Naive thymus-derived CD4-positive, alpha-beta T cell (primary cell): ENCODE measurements at regions not wholly inside any gene's neighbourhood (a gene's known extent, or its start where the extent isn't known, plus 50 kb on each side); places are given as distances from the start of the nearest gene placed in this dataset.

Source experiments
- ATAC-seq: fragments of 150-1000 bp; cut with Tn5 transposase; 2 replicates; pipeline ENCODE4 v1.10.0; 2021; ENCODE audit warnings: mild to moderate bottlenecking, moderate library complexity
- CTCF ChIA-PET: fragments of 350-600 bp; sonication (Branson Sonifier 250); formaldehyde crosslinking; loops from one replicate; lab custom pipeline; 2021; ENCODE audit warnings: antibody characterized with exemption; lab: Charles Lee
- POLR2A ChIA-PET: fragments of 350-600 bp; sonication (Branson Sonifier 250); formaldehyde crosslinking; loops from one replicate; lab custom pipeline; 2021; ENCODE audit warnings: antibody characterized with exemption, inconsistent platforms; lab: Charles Lee
- DNase-seq, 9 donors: peaks; one replicate each; pipeline versions ENCODE4 v3.0.0 to v3.0.0-alpha.2; 2020 to 2022; ENCODE audit warnings: mixed read lengths in 1 of 9
- H3K27ac ChIP-seq: one replicate; pipeline ENCODE4 v1.7.0; 2013; ENCODE audit warnings: mild to moderate bottlenecking, low read depth, low read length, moderate library complexity
- H3K27me3 ChIP-seq, 2 donors: one replicate each; pipeline ENCODE4 v1.7.0; 2013; ENCODE audit warnings: low read length in 2 of 2, mild to moderate bottlenecking in 2 of 2, moderate library complexity in 2 of 2; ENCODE audit not compliant: control insufficient read depth in 2 of 2, insufficient read depth in 2 of 2
- H3K36me3 ChIP-seq, 3 experiments: 1 replicate in 2 of 3; 2 replicates in 1 of 3; pipeline ENCODE4 v1.7.0; 2013; ENCODE audit warnings: low read length in 3 of 3, mild to moderate bottlenecking in 3 of 3, moderate library complexity in 1 of 3; ENCODE audit not compliant: insufficient read depth in 3 of 3, control insufficient read depth in 2 of 3
- H3K4me1 ChIP-seq, 2 donors: one replicate each; pipeline ENCODE4 v1.7.0; 2013; ENCODE audit warnings: low read length in 2 of 2, mild to moderate bottlenecking in 2 of 2, moderate library complexity in 1 of 2; ENCODE audit not compliant: control insufficient read depth in 2 of 2, insufficient read depth in 2 of 2
- H3K4me3 ChIP-seq: 2 replicates; pipeline ENCODE4 v1.7.0; 2013; ENCODE audit warnings: mild to moderate bottlenecking, low read length
- H3K9me3 ChIP-seq, 3 experiments: 1 replicate in 2 of 3; 2 replicates in 1 of 3; pipeline ENCODE4 v1.7.0; 2013; ENCODE audit warnings: low read length in 3 of 3; ENCODE audit not compliant: control insufficient read depth in 2 of 3
- H3K27ac Mint-ChIP-seq, 9 donors: one replicate each; pipeline ENCODE4 v1.8.0; 2020 to 2022; ENCODE audit warnings: mixed read lengths in 9 of 9, mild to moderate bottlenecking in 8 of 9, moderate library complexity in 5 of 9, inconsistent platforms in 2 of 9
- H3K27me3 Mint-ChIP-seq, 5 donors: one replicate each; pipeline ENCODE4 v1.8.0; 2021 to 2022; ENCODE audit warnings: mixed read lengths in 5 of 5, mild to moderate bottlenecking in 1 of 5
- H3K36me3 Mint-ChIP-seq, 5 donors: one replicate each; pipeline ENCODE4 v1.8.0; 2020 to 2022; ENCODE audit warnings: mixed read lengths in 5 of 5, mild to moderate bottlenecking in 3 of 5, inconsistent platforms in 1 of 5
- H3K4me1 Mint-ChIP-seq, 7 donors: one replicate each; pipeline ENCODE4 v1.8.0; 2020 to 2022; ENCODE audit warnings: mixed read lengths in 7 of 7, mild to moderate bottlenecking in 3 of 7, inconsistent platforms in 1 of 7
- H3K4me3 Mint-ChIP-seq, 10 donors: one replicate each; pipeline ENCODE4 v1.8.0; 2020 to 2022; ENCODE audit warnings: mild to moderate bottlenecking in 10 of 10, mixed read lengths in 10 of 10, moderate library complexity in 6 of 10, inconsistent platforms in 2 of 10
- H3K9me3 Mint-ChIP-seq, 11 donors: one replicate each; pipeline ENCODE4 v1.8.0; 2020 to 2022; ENCODE audit warnings: mixed read lengths in 11 of 11, mild to moderate bottlenecking in 4 of 11, inconsistent platforms in 1 of 11, moderate library complexity in 1 of 11
- intact Hi-C, 2 donors: fragments of 100-400 bp; cut with micrococcal nuclease; formaldehyde crosslinking; loops; one replicate each; pipeline ENCODE4 v1.15.1; 2023

GRCh38 chr6:50463931-50464330 lies 249.4 kb upstream of the TFAP2D start:
- Mint-ChIP-seq H3K27ac (no peak overlapping the region), H3K9me3 (peaks cover 0 to 2% (median 0%) of the 10 kb centered on the region in 11 donors), H3K36me3 (no peaks in the 10 kb centered on the region), H3K4me1 (no peaks in the 10 kb centered on the region), H3K4me3 (no peak overlapping the region), H3K27me3 (no peaks in the 10 kb centered on the region)
- Histone ChIP-seq H3K4me1 (no peaks in the 10 kb centered on the region), H3K27ac (no peak overlapping the region), H3K9me3 (no peaks in the 10 kb centered on the region), H3K4me3 (no peak overlapping the region), H3K27me3 (no peaks in the 10 kb centered on the region), H3K36me3 (no peaks in the 10 kb centered on the region)
- no peak for DNase-seq
- ChIA-PET CTCF (no interaction called here), POLR2A (no interaction called here)
- intact Hi-C loops: no loop called here
- no peak for ATAC-seq

- H3K9me3 ChIP-seq: no peaks in the 10 kb centered on the region
- DNase-seq (no peak), ATAC-seq (no peak)
- H3K4me3 ChIP-seq: no peak overlapping the region
- H3K4me1 ChIP-seq: no peaks in the 10 kb centered on the region
- Mint-ChIP-seq H3K36me3 (no peaks in the 10 kb centered on the region), H3K27me3 (no peaks in the 10 kb centered on the region), H3K4me1 (no peaks in the 10 kb centered on the region), H3K27ac (no peak overlapping the region), H3K9me3 (peaks cover 0 to 2% (median 0%) of the 10 kb centered on the region in 11 donors), H3K4me3 (no peak overlapping the region)
- H3K27me3 ChIP-seq: no peaks in the 10 kb centered on the region
- intact Hi-C loops: no loop called here
- no peaks in the 10 kb centered on the region for H3K36me3 ChIP-seq
- POLR2A ChIA-PET: no interaction called here
- H3K27ac ChIP-seq: no peak overlapping the region
- CTCF ChIA-PET: no interaction called here
Observed at GRCh38 chr6:50467931-50468330, 245.4 kb upstream of the TFAP2D start.

GRCh38 chr6:50471041-50471440 lies 242.3 kb upstream of the TFAP2D start:
- Histone ChIP-seq H3K36me3 (no peaks in the 10 kb centered on the region), H3K4me3 (no peak overlapping the region), H3K27me3 (no peaks in the 10 kb centered on the region), H3K4me1 (no peaks in the 10 kb centered on the region), H3K9me3 (no peaks in the 10 kb centered on the region), H3K27ac (no peak overlapping the region)
- Mint-ChIP-seq H3K27ac (no peak overlapping the region), H3K4me1 (no peaks in the 10 kb centered on the region), H3K9me3 (peaks cover 0 to 6% (median 0%) of the 10 kb centered on the region in 11 donors), H3K27me3 (no peaks in the 10 kb centered on the region), H3K36me3 (no peaks in the 10 kb centered on the region), H3K4me3 (no peak overlapping the region)
- ChIA-PET CTCF (no interaction called here), POLR2A (no interaction called here)
- DNase-seq (no peak), ATAC-seq (no peak)
- intact Hi-C loops: no loop called here

- H3K4me1 ChIP-seq: no peaks in the 10 kb centered on the region
- Mint-ChIP-seq H3K36me3 (no peaks in the 10 kb centered on the region), H3K27me3 (no peaks in the 10 kb centered on the region), H3K4me1 (no peaks in the 10 kb centered on the region), H3K27ac (no peak overlapping the region), H3K9me3 (peaks cover 0 to 15% (median 0%) of the 10 kb centered on the region in 11 donors), H3K4me3 (no peak overlapping the region)
- H3K27me3 ChIP-seq: no peaks in the 10 kb centered on the region
- ChIA-PET CTCF (no interaction called here), POLR2A (no interaction called here)
- intact Hi-C loops: no loop called here
- H3K4me3 ChIP-seq: no peak overlapping the region
- H3K9me3 ChIP-seq: no peaks in the 10 kb centered on the region
- ATAC-seq (no peak), DNase-seq (no peak)
- no peak overlapping the region for H3K27ac ChIP-seq
- no peaks in the 10 kb centered on the region for H3K36me3 ChIP-seq
Observed at GRCh38 chr6:50510361-50510760, 203.0 kb upstream of the TFAP2D start.

GRCh38 chr6:50520326-50521266 lies 192.7 kb upstream of the TFAP2D start:
- intact Hi-C loops: no loop called here
- Mint-ChIP-seq H3K4me3 (no peak overlapping the region), H3K9me3 (peaks cover 0 to 3% (median 0%) of the 10 kb centered on the region in 11 donors), H3K36me3 (no peaks in the 10 kb centered on the region), H3K4me1 (no peaks in the 10 kb centered on the region), H3K27me3 (no peaks in the 10 kb centered on the region), H3K27ac (no peak overlapping the region)
- Histone ChIP-seq H3K27ac (no peak overlapping the region), H3K9me3 (no peaks in the 10 kb centered on the region), H3K4me3 (no peak overlapping the region), H3K4me1 (no peaks in the 10 kb centered on the region), H3K27me3 (no peaks in the 10 kb centered on the region), H3K36me3 (no peaks in the 10 kb centered on the region)
- POLR2A ChIA-PET: no interaction called here
- ATAC-seq (no peak), DNase-seq (no peak)
- CTCF ChIA-PET: no interaction called here

- H3K27ac ChIP-seq: no peak overlapping the region
- Mint-ChIP-seq H3K27me3 (no peaks in the 10 kb centered on the region), H3K36me3 (no peaks in the 10 kb centered on the region), H3K9me3 (peaks cover 0 to 8% (median 4%) of the 10 kb centered on the region in 11 donors), H3K4me3 (no peak overlapping the region), H3K27ac (no peak overlapping the region), H3K4me1 (no peaks in the 10 kb centered on the region)
- intact Hi-C loops: no loop called here
- ChIA-PET CTCF (no interaction called here), POLR2A (no interaction called here)
- no peak for ATAC-seq
- no peaks in the 10 kb centered on the region for H3K36me3 ChIP-seq
- no peaks in the 10 kb centered on the region for H3K9me3 ChIP-seq
- no peaks in the 10 kb centered on the region for H3K4me1 ChIP-seq
- no peak for DNase-seq
- H3K4me3 ChIP-seq: no peak overlapping the region
- H3K27me3 ChIP-seq: no peaks in the 10 kb centered on the region
Observed at GRCh38 chr6:50524341-50524740, 189.0 kb upstream of the TFAP2D start.

GRCh38 chr6:50527985-50528384 lies 185.3 kb upstream of the TFAP2D start:
- no peaks in the 10 kb centered on the region for H3K27me3 Mint-ChIP-seq
- ATAC-seq: no peak
- ChIA-PET CTCF (no interaction called here), POLR2A (no interaction called here)
- Histone ChIP-seq H3K4me3 (no peak overlapping the region), H3K27me3 (no peaks in the 10 kb centered on the region), H3K4me1 (no peaks in the 10 kb centered on the region), H3K36me3 (no peaks in the 10 kb centered on the region), H3K9me3 (no peaks in the 10 kb centered on the region), H3K27ac (no peak overlapping the region)
- H3K4me3 Mint-ChIP-seq: no peak overlapping the region
- H3K36me3 Mint-ChIP-seq: no peaks in the 10 kb centered on the region
- DNase-seq: no peak
- intact Hi-C loops: no loop called here
- no peaks in the 10 kb centered on the region for H3K4me1 Mint-ChIP-seq
- no peak overlapping the region for H3K27ac Mint-ChIP-seq
- H3K9me3 Mint-ChIP-seq: peaks cover 0 to 11% (median 5%) of the 10 kb centered on the region in 11 donors
